Nephron (organoid): ENCODE measurements at regions not wholly inside any gene's neighbourhood (a gene's known extent, or its start where the extent isn't known, plus 50 kb on each side); places are given as distances from the start of the nearest gene placed in this dataset.
"Not testable (repeated sequence)": the region's sequence is repeated elsewhere in the genome, so short reads cannot be mapped to it uniquely, and the experiment has no call there.

ENCODE experiments used
- H3K27ac Mint-ChIP-seq, 3 experiments: 2 replicates each; pipeline ENCODE4 v1.8.0; 2020; ENCODE audit warnings: mixed read lengths in 3 of 3, mild to moderate bottlenecking in 2 of 3, moderate library complexity in 1 of 3
- H3K27me3 Mint-ChIP-seq: 2 replicates; pipeline ENCODE4 v1.8.0; 2021; ENCODE audit warnings: low read depth, mild to moderate bottlenecking, moderate library complexity, mixed read lengths
- H3K36me3 Mint-ChIP-seq: 2 replicates; pipeline ENCODE4 v1.8.0; 2020; ENCODE audit warnings: low read depth, mixed read lengths
- H3K4me1 Mint-ChIP-seq: 2 replicates; pipeline ENCODE4 v1.8.0; 2020; ENCODE audit warnings: mixed read lengths
- H3K4me3 Mint-ChIP-seq, 3 experiments: 2 replicates each; pipeline ENCODE4 v1.8.0; 2020; ENCODE audit warnings: mild to moderate bottlenecking in 3 of 3, mixed read lengths in 3 of 3, moderate library complexity in 2 of 3
- H3K9me3 Mint-ChIP-seq: 2 replicates; pipeline ENCODE4 v1.8.0; 2020; ENCODE audit warnings: mixed read lengths
- TF ChIP-seq, protein P1 (sequence below), 3 experiments: fragments of 200-600 bp; sonication (generic); IDR thresholded peaks; one replicate each; pipeline ENCODE4 v1.5.0; 2021; ENCODE audit warnings: antibody characterized with exemption in 3 of 3; ENCODE audit not compliant: unreplicated experiment in 3 of 3

DNA sequence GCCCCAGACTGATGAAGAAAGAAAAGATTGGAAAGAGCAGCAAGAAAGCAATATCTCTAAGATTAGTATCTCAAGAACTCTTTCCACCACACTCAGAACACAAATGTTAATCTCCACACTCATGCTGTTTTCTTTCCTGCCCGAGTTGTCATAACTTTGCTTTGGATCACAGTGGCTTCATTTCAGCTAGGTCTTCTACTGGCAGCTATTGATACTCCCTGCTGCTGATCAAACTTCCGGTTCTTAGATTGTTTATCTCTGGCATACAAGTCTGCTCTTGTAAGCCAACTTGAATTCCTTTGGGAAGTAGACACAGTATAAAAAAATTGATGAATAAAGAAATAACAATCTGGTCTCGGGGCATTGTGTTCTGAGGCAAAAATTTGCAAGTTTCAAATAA is 77.7 kb upstream of the SPEF2 start:
- H3K27ac Mint-ChIP-seq: no peak overlapping the region
- H3K4me3 Mint-ChIP-seq: no peak overlapping the region
- TF ChIP-seq, protein P1, sequence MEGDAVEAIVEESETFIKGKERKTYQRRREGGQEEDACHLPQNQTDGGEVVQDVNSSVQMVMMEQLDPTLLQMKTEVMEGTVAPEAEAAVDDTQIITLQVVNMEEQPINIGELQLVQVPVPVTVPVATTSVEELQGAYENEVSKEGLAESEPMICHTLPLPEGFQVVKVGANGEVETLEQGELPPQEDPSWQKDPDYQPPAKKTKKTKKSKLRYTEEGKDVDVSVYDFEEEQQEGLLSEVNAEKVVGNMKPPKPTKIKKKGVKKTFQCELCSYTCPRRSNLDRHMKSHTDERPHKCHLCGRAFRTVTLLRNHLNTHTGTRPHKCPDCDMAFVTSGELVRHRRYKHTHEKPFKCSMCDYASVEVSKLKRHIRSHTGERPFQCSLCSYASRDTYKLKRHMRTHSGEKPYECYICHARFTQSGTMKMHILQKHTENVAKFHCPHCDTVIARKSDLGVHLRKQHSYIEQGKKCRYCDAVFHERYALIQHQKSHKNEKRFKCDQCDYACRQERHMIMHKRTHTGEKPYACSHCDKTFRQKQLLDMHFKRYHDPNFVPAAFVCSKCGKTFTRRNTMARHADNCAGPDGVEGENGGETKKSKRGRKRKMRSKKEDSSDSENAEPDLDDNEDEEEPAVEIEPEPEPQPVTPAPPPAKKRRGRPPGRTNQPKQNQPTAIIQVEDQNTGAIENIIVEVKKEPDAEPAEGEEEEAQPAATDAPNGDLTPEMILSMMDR (IDR thresholded peaks at IDR 0.05; ENCODE audit: unreplicated experiment in 3 of 3): no peak
- H3K36me3 Mint-ChIP-seq: no peaks in the 10 kb centered on the region
- no peaks in the 10 kb centered on the region for H3K9me3 Mint-ChIP-seq
- no peaks in the 10 kb centered on the region for H3K4me1 Mint-ChIP-seq
- H3K27me3 Mint-ChIP-seq: no peaks in the 10 kb centered on the region

DNA sequence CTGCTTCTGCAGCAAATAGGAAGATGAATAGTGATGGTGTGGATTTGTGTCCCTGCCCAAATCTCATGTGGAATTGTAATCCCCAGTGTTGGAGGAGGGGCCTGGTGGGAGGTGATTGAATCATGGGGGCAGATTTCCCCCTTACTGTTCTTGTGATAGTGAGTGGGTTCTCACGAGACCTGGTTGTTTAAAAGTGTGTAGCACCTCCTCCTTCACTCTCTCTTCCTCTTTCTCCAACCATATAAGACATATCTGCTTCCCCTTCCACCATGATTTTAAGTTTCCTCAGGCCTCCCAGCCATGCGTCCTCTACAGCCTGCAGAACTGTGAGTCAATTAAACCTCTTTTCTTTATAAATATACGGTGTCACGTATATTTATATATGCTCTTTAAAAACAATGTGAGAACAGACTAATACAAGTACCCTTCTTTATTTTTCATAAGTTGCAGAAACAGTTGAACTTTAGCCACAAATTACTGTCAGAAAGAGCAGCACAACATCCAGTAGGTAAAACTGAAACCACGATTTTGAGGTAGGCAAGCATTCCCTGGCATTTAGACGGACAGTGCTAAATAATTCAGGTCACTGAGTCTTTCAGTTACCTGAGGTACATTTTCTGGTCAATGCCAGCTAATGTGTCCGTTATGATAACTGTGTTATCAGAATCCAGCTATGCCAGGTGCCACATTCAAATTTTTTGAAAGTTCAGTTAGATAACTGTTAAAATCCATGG is 79.3 kb upstream of the SPEF2 start:
- no peak overlapping the region for H3K4me3 Mint-ChIP-seq
- TF ChIP-seq, protein P1 (IDR thresholded peaks at IDR 0.05; ENCODE audit: unreplicated experiment in 3 of 3): no peak
- no peak overlapping the region for H3K27ac Mint-ChIP-seq
- no peaks in the 10 kb centered on the region for H3K36me3 Mint-ChIP-seq
- no peaks in the 10 kb centered on the region for H3K9me3 Mint-ChIP-seq
- H3K27me3 Mint-ChIP-seq: no peaks in the 10 kb centered on the region
- H3K4me1 Mint-ChIP-seq: no peaks in the 10 kb centered on the region

DNA sequence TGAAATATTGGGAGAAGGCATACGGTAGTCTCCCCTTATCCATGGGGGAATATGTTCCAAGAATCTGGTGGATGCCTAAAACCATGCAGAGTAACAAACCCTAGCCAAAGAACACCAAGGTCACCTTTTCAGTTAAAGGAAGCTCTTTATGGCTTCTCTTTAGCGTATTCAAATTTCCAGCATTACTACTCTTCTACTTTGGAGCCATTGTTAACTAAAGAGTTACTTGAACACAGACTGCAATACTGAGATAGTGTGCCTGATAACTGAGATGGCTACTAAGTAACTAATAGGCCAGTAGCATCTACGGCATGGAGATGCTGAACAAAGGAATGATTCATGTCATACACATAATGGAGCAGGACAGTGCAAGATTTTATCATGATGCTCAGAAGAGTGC is 84.5 kb upstream of the SPEF2 start:
- H3K27ac Mint-ChIP-seq: no peak overlapping the region
- H3K9me3 Mint-ChIP-seq: no peaks in the 10 kb centered on the region
- H3K4me1 Mint-ChIP-seq: no peaks in the 10 kb centered on the region
- H3K36me3 Mint-ChIP-seq: no peaks in the 10 kb centered on the region
- no peak overlapping the region for H3K4me3 Mint-ChIP-seq
- TF ChIP-seq, protein P1 (IDR thresholded peaks at IDR 0.05; ENCODE audit: unreplicated experiment in 3 of 3): no peak
- H3K27me3 Mint-ChIP-seq: no peaks in the 10 kb centered on the region

DNA sequence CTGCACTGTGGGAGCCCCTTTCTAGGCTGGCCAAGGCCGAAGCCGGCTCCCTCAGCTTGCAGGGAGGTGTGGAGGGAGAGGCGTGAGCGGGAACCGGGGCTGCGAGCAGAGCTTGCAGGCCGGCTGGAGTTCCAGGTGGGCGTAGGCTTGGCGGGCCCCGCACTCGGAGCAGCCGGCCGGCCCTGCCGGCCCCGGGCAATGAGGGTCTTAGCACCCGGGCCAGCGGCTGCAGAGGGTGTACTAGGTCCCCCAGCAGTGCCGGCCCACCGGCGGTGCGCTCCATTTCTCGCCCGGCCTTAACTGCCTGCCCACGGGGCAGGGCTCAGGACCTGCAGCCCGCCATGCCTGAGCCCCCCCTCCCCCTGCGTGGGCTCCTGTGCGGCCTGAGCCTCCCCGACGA is 86.1 kb upstream of the SPEF2 start:
- H3K4me1 Mint-ChIP-seq, H3K4me3 Mint-ChIP-seq, H3K27me3 Mint-ChIP-seq, H3K27ac Mint-ChIP-seq, H3K36me3 Mint-ChIP-seq, H3K9me3 Mint-ChIP-seq: not testable (repeated sequence)

DNA sequence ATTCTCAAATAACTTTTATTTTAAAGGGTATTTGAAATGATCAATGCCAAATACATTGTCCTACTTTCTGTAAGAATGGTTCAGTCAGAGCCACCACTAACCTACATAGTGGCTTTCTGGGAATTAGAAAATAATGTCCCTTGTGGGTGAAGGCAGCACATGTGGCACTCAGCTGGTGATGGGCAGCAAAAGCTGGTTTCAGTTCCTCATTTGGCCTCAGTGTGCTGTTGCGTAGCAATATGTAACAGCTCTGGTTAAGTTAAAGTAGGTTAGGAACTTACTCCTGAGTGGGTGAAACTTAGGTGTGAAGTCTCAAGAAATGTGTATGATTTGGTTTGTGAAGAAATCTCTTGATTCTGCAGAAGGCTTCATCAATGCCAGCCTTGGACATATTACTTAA is 99.6 kb upstream of the SPEF2 start:
- H3K27me3 Mint-ChIP-seq: no peaks in the 10 kb centered on the region
- H3K4me3 Mint-ChIP-seq: no peak overlapping the region
- H3K36me3 Mint-ChIP-seq: no peaks in the 10 kb centered on the region
- no peaks in the 10 kb centered on the region for H3K4me1 Mint-ChIP-seq
- H3K27ac Mint-ChIP-seq: no peak overlapping the region
- H3K9me3 Mint-ChIP-seq: peaks cover under 1% of the 10 kb centered on the region
- TF ChIP-seq, protein P1 (IDR thresholded peaks at IDR 0.05; ENCODE audit: unreplicated experiment in 3 of 3): no peak

DNA sequence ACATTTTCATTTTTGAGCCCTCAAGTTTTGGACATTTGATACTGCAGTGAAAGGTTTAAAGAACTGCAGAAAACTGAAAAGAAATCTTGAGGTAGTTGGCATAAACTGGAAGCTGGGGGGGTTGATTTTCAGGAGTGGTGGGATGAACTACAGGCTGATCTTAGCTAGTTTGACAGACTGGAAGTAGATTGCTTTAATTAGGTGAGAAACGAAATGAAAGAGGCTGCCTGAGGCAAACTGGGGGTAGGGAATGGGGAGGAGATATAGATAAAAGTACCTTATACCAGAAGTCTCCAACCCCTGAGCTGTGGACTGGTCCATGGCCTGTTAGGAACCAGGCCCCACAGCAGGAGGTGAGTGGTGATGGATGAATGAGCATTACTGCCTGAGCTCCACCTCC is 101.4 kb upstream of the SPEF2 start:
- H3K27ac Mint-ChIP-seq: no peak overlapping the region

More for the DNA sequence above, 101.4 kb upstream of the SPEF2 start:
- Mint-ChIP-seq H3K9me3 (peaks cover 8% of the 10 kb centered on the region), H3K36me3 (no peaks in the 10 kb centered on the region), H3K4me3 (no peak overlapping the region), H3K27me3 (no peaks in the 10 kb centered on the region), H3K4me1 (no peaks in the 10 kb centered on the region)
- TF ChIP-seq, protein P1 (IDR thresholded peaks at IDR 0.05; ENCODE audit: unreplicated experiment in 3 of 3): no peak
